GM12878 (cell line): ENCODE measurements at regions not wholly inside any gene's neighbourhood (a gene's known extent, or its start where the extent isn't known, plus 50 kb on each side); places are given as distances from the start of the nearest gene placed in this dataset.

ENCODE experiments used
- ATAC-seq: fragments of 200-7000 bp; cut with Tn5 transposase; 3 replicates; pipeline ENCODE4 v1.9.1; 2020; ENCODE audit warnings: mild to moderate bottlenecking, moderate library complexity
- BruUV-seq: library from RNA; stranded (reverse); fragments of 400-500 nt; replicated peaks from 2 replicates; lab custom pipeline; 2021; lab: Mats Ljungman, UMichigan
- CTCF ChIA-PET: fragments of 300-600 bp; sonication (Branson Sonifier 250); formaldehyde crosslinking; extraction: SDS; loops from one replicate; lab custom pipeline; 2021; ENCODE audit warnings: inconsistent platforms; lab: Yijun Ruan, JAX
- POLR2A ChIA-PET: fragments of 350-600 bp; formaldehyde crosslinking; extraction: SDS; loops from one replicate; lab custom pipeline; 2021; ENCODE audit warnings: inconsistent platforms; lab: Charles Lee
- RAD21 ChIA-PET: fragments of 300-600 bp; sonication (Branson Sonifier 250); formaldehyde crosslinking; loops from one replicate; lab custom pipeline; 2023; ENCODE audit warnings: antibody characterized with exemption; ENCODE audit not compliant: unreplicated experiment; lab: Charles Lee
- SMC1A ChIA-PET: fragments of 300-600 bp; sonication (Branson Sonifier 250); formaldehyde crosslinking; loops from one replicate; lab custom pipeline; 2023; ENCODE audit not compliant: unreplicated experiment, uncharacterized antibody; lab: Charles Lee
- DNase-seq: peaks from one replicate; pipeline ENCODE4 v3.0.0-alpha.2; 2011; ENCODE audit warnings: low read depth, low spot score
- FAIRE-seq: peaks from 3 replicates; lab custom pipeline; 2011; peaks lifted over from hg19 to GRCh38; lab: Jason Lieb, UNC
- H2AFZ ChIP-seq: 2 replicates; pipeline ENCODE4 v1.6.0; 2011; ENCODE audit warnings: low read depth, low read length, control low read depth; ENCODE audit not compliant: control insufficient read depth
- H3K27ac ChIP-seq: 2 replicates; pipeline ENCODE4 v1.5.1; 2011; ENCODE audit warnings: control low read depth; ENCODE audit not compliant: control insufficient read depth, insufficient read depth
- H3K27me3 ChIP-seq, 2 experiments: replicated peaks in 1 of 2; 2 replicates each; pipeline versions ENCODE4 v1.6.0 to v1.6.1; 2011; ENCODE audit warnings: low read length in 1 of 2; ENCODE audit not compliant: control insufficient read depth in 2 of 2, insufficient read depth in 2 of 2
- H3K36me3 ChIP-seq, 2 experiments: 2 replicates each; pipeline ENCODE4 v1.5.1; 2011; ENCODE audit warnings: low read length in 1 of 2; ENCODE audit not compliant: control insufficient read depth in 2 of 2, insufficient read depth in 2 of 2
- H3K4me1 ChIP-seq: 2 replicates; pipeline ENCODE4 v1.6.1; 2011; ENCODE audit warnings: mild to moderate bottlenecking, low read length, moderate library complexity, mixed read lengths; ENCODE audit not compliant: control insufficient read depth, insufficient read depth
- H3K4me2 ChIP-seq: 2 replicates; pipeline ENCODE4 v1.6.0; 2011; ENCODE audit warnings: control low read depth; ENCODE audit not compliant: control insufficient read depth, insufficient read depth
- H3K4me3 ChIP-seq: fragments of 200-600 bp; sonication (generic); 2 replicates; pipeline ENCODE4 v1.5.1; 2016
- H3K79me2 ChIP-seq: 2 replicates; pipeline ENCODE4 v1.6.0; 2011; ENCODE audit warnings: low read length; ENCODE audit not compliant: control insufficient read depth, insufficient read depth
- H3K9ac ChIP-seq: 2 replicates; pipeline ENCODE4 v1.8.0; 2011; ENCODE audit warnings: low read length, control low read depth, mixed read lengths; ENCODE audit not compliant: control insufficient read depth, insufficient read depth
- H3K9me3 ChIP-seq: replicated peaks from 3 replicates; pipeline ENCODE4 v1.5.1; 2011; ENCODE audit warnings: mild to moderate bottlenecking, low read length; ENCODE audit not compliant: control insufficient read depth, insufficient read depth
- H4K20me1 ChIP-seq: 2 replicates; pipeline ENCODE4 v1.6.0; 2011; ENCODE audit not compliant: control insufficient read depth, insufficient read depth
- ASH2L ChIP-seq: fragments of 300-600, 200-600 bp; sonication (generic); IDR thresholded peaks from 2 replicates; pipeline ENCODE4 v1.6.1; 2017; ENCODE audit warnings: low read depth, mild to moderate bottlenecking, borderline replicate concordance
- BCL11A ChIP-seq: IDR thresholded peaks from 2 replicates; pipeline ENCODE4 v1.6.1; 2011; ENCODE audit warnings: low read depth, low read length
- BMI1 ChIP-seq: fragments of 450-650 bp; IDR thresholded peaks from 2 replicates; pipeline ENCODE4 v1.6.1; 2016; ENCODE audit warnings: mild to moderate bottlenecking, moderate library complexity, borderline replicate concordance
- BRCA1 ChIP-seq: IDR thresholded peaks from 2 replicates; pipeline ENCODE4 v1.6.1; 2011; ENCODE audit warnings: low read depth, low read length, improper control_type of control experiment
- EGR1 ChIP-seq, 2 experiments: IDR thresholded peaks; 1 replicate in 1 of 2; 2 replicates in 1 of 2; pipeline ENCODE4 v1.6.1; 2011 to 2012; ENCODE audit warnings: low read depth in 2 of 2, low read length in 2 of 2, borderline replicate concordance in 1 of 2, mild to moderate bottlenecking in 1 of 2, moderate library complexity in 1 of 2
- HDAC2 ChIP-seq: fragments of 200-600 bp; sonication (generic); IDR thresholded peaks from 2 replicates; pipeline ENCODE4 v1.6.1; 2017
- KLF5 ChIP-seq: fragments of 450-650 bp; IDR thresholded peaks from 2 replicates; pipeline ENCODE4 v1.6.1; 2014; ENCODE audit warnings: mild to moderate bottlenecking; ENCODE audit not compliant: partially characterized antibody
- MEF2A ChIP-seq: IDR thresholded peaks from 2 replicates; pipeline ENCODE4 v1.6.1; 2011; ENCODE audit warnings: low read depth, mild to moderate bottlenecking, low read length, moderate library complexity; ENCODE audit not compliant: insufficient read depth
- NR2C2 ChIP-seq: IDR thresholded peaks from 2 replicates; pipeline ENCODE4 v1.6.1; 2011; ENCODE audit warnings: borderline replicate concordance, low read depth; ENCODE audit not compliant: control insufficient read depth, insufficient read length
- NR2F1 ChIP-seq: fragments of 450-650 bp; conservative IDR thresholded peaks from 2 replicates; pipeline ENCODE4 v1.6.1; 2017; ENCODE audit warnings: mild to moderate bottlenecking
- SUPT20H ChIP-seq: IDR thresholded peaks from 2 replicates; pipeline ENCODE4 v1.6.1; 2011; ENCODE audit warnings: low read depth, mild to moderate bottlenecking, low read length, moderate library complexity, borderline replicate concordance; ENCODE audit not compliant: control insufficient read depth
- TBL1XR1 ChIP-seq: IDR thresholded peaks from 2 replicates; pipeline ENCODE4 v1.6.1; 2012; ENCODE audit warnings: low read depth, low read length, improper control_type of control experiment
- TCF12 ChIP-seq: IDR thresholded peaks from 2 replicates; pipeline ENCODE4 v1.6.1; 2011; ENCODE audit warnings: low read depth, mild to moderate bottlenecking, low read length
- ZZZ3 ChIP-seq: IDR thresholded peaks from 2 replicates; pipeline ENCODE4 v1.6.1; 2011; ENCODE audit warnings: low read depth; ENCODE audit not compliant: control insufficient read depth, insufficient read length
- WGBS: methylation state at CpG from one replicate; pipeline ENCODE4 v1.1.6; 2016; ENCODE audit warnings: low lambda C conversion rate; ENCODE audit not compliant: insufficient replicate concordance, insufficient coverage; ENCODE audit errors: missing lambda C conversion rate; 5-methylcytosine and 5-hydroxymethylcytosine counted together
- in situ Hi-C: fragments of 300-500 bp; cut with MboI; formaldehyde crosslinking; loops from 9 replicates; pipeline ENCODE4 v1.14.3; 2018; ENCODE audit warnings: mixed read lengths
- intact Hi-C: fragments of 100-400 bp; cut with micrococcal nuclease; formaldehyde crosslinking; loops from one replicate; pipeline ENCODE4 v1.14.2; 2022; ENCODE audit not compliant: unreplicated experiment
- TF ChIP-seq, protein P1 (sequence below): fragments of 450-650 bp; IDR thresholded peaks from 2 replicates; pipeline ENCODE4 v1.6.1; 2014; ENCODE audit warnings: mild to moderate bottlenecking
- TF ChIP-seq, protein P2 (sequence below): fragments of 450-650 bp; IDR thresholded peaks from 2 replicates; pipeline ENCODE4 v1.6.1; 2017; ENCODE audit warnings: mild to moderate bottlenecking
- TF ChIP-seq, protein P3 (sequence below): fragments of 450-650 bp; formaldehyde crosslinking; IDR thresholded peaks from 2 replicates; pipeline ENCODE4 v1.4.0; 2022; ENCODE audit warnings: mild to moderate bottlenecking, moderate library complexity

DNA sequence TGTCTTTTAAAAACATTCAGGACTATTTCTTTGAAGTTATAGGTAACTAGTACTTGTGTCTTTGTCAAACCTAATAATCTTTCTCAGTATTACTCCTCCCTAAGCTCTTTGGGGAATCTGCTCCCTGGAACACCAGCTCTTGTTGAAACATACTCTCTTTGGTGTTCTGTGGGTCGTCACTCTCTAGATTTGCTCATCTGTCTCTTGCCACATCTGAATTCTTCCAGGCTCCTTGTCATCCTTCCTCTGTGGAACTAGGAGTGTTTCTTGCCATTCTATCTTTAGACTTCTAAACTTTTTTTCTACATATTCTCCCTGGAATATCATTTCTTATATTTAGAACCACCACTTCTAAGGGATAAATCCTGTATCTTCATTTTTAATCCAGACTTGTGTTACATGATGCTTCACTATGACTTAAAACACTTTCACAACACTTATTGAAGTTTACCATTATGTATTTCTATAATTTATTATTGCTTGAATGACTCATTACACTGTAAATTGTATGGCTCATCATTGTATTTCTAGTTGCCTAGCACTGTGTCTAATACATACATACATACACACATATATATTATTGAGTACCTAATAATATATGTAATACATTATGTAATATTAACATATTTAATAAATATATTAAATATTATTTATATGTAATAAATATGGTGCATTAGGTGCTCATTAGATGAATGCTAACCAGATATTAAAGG lies 186.1 kb downstream of the TMA16 start:
- Histone ChIP-seq H3K27me3 (no peaks in the 10 kb centered on the region), H3K9ac (no peak overlapping the region), H2AFZ (no peak overlapping the region), H3K79me2 (no peaks in the 10 kb centered on the region), H3K4me1 (no peaks in the 10 kb centered on the region), H3K9me3 (no peaks in the 10 kb centered on the region; the same call in 2 of the 3 replicates), H3K4me2 (no peak overlapping the region), H3K36me3 (no peaks in the 10 kb centered on the region), H4K20me1 (no peaks in the 10 kb centered on the region), H3K4me3 (no peak overlapping the region), H3K27ac (no peak overlapping the region)
- intact Hi-C loops (loop anchor here (1.0 to 10.0 kb wide), 6 partner anchors 75 to 1064 kb away; no protein-coding TSS in a partner anchor), in situ Hi-C loops (no loop called here)
- DNase-seq, result no peak
- no peak for ATAC-seq
- RAD21 ChIA-PET, result interaction anchor here (0.6 to 9.3 kb wide), 10 partner anchors 9 to 127 kb away, joined by 3 to 247 read pairs (median 4); no protein-coding TSS in a partner anchor
- no TSS peak for BruUV-seq
- FAIRE-seq, result no peak
- 56% methylated on average over 1 of the region's 1 CpG for WGBS
- POLR2A ChIA-PET, result interaction anchor here (1.3 kb wide), 1 partner anchor 124 kb away, joined by 5 read pairs; no protein-coding TSS in a partner anchor
- SMC1A ChIA-PET, result interaction anchor here (0.6 to 25.0 kb wide), 23 partner anchors 9 to 324 kb away, joined by 3 to 727 read pairs (median 5); no protein-coding TSS in a partner anchor
- CTCF ChIA-PET, result interaction anchor here (0.7 to 7.7 kb wide), 23 partner anchors 8 to 211 kb away, joined by 3 to 314 read pairs (median 5); no protein-coding TSS in a partner anchor
- TF ChIP-seq TCF12 (no peak), MEF2A (no peak), ASH2L (no peak), BCL11A (no peak), BRCA1 (no peak), SUPT20H (no peak), TBL1XR1 (no peak), KLF5 (no peak), HDAC2 (no peak), EGR1 (IDR thresholded peaks at IDR 0.05; ENCODE audit: borderline replicate concordance in 1 of 2, low read depth in 2 of 2, low read length in 2 of 2) (no peak), ZZZ3 (no peak), NR2C2 (no peak), BMI1 (no peak), NR2F1 (no peak)
- TF ChIP-seq, protein P1, sequence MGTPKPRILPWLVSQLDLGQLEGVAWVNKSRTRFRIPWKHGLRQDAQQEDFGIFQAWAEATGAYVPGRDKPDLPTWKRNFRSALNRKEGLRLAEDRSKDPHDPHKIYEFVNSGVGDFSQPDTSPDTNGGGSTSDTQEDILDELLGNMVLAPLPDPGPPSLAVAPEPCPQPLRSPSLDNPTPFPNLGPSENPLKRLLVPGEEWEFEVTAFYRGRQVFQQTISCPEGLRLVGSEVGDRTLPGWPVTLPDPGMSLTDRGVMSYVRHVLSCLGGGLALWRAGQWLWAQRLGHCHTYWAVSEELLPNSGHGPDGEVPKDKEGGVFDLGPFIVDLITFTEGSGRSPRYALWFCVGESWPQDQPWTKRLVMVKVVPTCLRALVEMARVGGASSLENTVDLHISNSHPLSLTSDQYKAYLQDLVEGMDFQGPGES, result no peak
- TF ChIP-seq, protein P2, sequence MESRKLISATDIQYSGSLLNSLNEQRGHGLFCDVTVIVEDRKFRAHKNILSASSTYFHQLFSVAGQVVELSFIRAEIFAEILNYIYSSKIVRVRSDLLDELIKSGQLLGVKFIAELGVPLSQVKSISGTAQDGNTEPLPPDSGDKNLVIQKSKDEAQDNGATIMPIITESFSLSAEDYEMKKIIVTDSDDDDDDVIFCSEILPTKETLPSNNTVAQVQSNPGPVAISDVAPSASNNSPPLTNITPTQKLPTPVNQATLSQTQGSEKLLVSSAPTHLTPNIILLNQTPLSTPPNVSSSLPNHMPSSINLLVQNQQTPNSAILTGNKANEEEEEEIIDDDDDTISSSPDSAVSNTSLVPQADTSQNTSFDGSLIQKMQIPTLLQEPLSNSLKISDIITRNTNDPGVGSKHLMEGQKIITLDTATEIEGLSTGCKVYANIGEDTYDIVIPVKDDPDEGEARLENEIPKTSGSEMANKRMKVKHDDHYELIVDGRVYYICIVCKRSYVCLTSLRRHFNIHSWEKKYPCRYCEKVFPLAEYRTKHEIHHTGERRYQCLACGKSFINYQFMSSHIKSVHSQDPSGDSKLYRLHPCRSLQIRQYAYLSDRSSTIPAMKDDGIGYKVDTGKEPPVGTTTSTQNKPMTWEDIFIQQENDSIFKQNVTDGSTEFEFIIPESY, result no peak
- TF ChIP-seq, protein P3, sequence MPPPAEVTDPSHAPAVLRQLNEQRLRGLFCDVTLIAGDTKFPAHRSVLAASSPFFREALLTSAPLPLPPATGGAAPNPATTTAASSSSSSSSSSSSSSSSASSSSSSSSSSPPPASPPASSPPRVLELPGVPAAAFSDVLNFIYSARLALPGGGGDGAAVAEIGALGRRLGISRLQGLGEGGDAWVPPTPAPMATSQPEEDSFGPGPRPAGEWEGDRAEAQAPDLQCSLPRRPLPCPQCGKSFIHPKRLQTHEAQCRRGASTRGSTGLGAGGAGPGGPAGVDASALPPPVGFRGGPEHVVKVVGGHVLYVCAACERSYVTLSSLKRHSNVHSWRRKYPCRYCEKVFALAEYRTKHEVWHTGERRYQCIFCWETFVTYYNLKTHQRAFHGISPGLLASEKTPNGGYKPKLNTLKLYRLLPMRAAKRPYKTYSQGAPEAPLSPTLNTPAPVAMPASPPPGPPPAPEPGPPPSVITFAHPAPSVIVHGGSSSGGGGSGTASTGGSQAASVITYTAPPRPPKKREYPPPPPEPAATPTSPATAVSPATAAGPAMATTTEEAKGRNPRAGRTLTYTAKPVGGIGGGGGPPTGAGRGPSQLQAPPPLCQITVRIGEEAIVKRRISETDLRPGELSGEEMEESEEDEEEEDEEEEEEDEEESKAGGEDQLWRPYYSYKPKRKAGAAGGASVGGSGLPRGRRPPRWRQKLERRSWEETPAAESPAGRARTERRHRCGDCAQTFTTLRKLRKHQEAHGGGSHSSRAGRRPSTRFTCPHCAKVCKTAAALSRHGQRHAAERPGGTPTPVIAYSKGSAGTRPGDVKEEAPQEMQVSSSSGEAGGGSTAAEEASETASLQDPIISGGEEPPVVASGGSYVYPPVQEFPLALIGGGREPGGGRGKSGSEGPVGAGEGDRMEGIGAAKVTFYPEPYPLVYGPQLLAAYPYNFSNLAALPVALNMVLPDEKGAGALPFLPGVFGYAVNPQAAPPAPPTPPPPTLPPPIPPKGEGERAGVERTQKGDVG, result no peak
